ENCODE measurements at regions not wholly inside any gene's neighbourhood (a gene's known extent, or its start where the extent isn't known, plus 50 kb on each side); places are given as distances from the start of the nearest gene placed in this dataset.

DNA sequence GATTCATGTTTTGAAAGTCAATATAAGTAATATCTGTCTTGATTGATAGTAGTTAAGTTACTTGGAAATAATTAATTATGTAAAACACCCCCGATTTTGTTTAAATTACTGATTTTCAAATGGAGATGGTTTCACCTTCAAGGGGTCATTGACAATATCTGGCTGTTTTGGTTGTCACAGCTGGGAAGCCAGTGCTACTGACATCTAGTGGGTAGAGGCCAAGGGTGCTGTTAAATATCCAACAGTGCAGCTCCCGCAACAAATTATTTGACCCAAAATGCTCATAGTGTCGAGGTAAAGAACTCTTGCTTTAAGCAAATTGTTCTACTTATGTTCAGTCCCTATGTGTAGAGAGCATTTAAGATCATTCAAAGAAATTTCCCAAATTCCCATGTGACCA lies 50.6 kb upstream of the PCDH20 start:
- no peak overlapping the region for H3K4me3 ChIP-seq
- no peaks in the 10 kb centered on the region for H3K9me3 ChIP-seq (replicated peaks in 1 of 3)
- no peaks in the 10 kb centered on the region for H3K27me3 ChIP-seq
- no peak overlapping the region for H3K27ac ChIP-seq
- no peaks in the 10 kb centered on the region for H3K4me1 ChIP-seq (replicated peaks in 1 of 2)
- WGBS, 4 donors = 39 to 54% (median 44%) methylated on average over 3 of the region's 3 CpGs
- H3K36me3 ChIP-seq (replicated peaks in 1 of 2) = no peaks in the 10 kb centered on the region
- no peak for DNase-seq
- intact Hi-C loops (cut with DNase I) = no loop called here
- no peak for TF ChIP-seq POLR2A (IDR thresholded peaks at IDR 0.05)
- TF ChIP-seq CTCF (IDR thresholded peaks at IDR 0.05) = no peak

MicroRNAs encoded in the stretch of these regions (microRNA counts, 767-probe panel; counts per million panel counts)
- 0 counts per million in 2 donors for microRNA hsa-miR-548x-3p

Small RNAs in the stretch of these regions (microRNA-seq; reads per million reads assigned to microRNA genes)
- gene MIR4704 (0 to 0.89 (median 0) reads per million in 3 donors), gene MIR548X2 (0 reads per million in 3 donors)

Small RNAs in the stretch of these regions (small RNA-seq; reads per million reads assigned to genes)
- 0 reads per million in 2 donors for gene AL353765.1
- gene AL356102.1 = 0 reads per million in 2 donors
- gene MIR4704 = 0 reads per million in 2 donors
- 0 reads per million in 2 donors for gene MIR548X2
- gene RNU6-81P = 0 reads per million in 2 donors
